ENCODE measurements at regions not wholly inside any gene's neighbourhood (a gene's known extent, or its start where the extent isn't known, plus 50 kb on each side); places are given as distances from the start of the nearest gene placed in this dataset.

GRCh38 chr5:164722702-164723101, 1217.3 kb downstream of the MAT2B start:
- H3K36me3 Mint-ChIP-seq (ENCODE audit: insufficient read depth) = no peaks in the 10 kb centered on the region
- H3K4me3 Mint-ChIP-seq = no peak overlapping the region
- ATAC-seq (replicated peaks; ENCODE audit: extremely low read depth, poor library complexity, severe bottlenecking) (no peak), DNase-seq (ENCODE audit: low spot score in 2 of 2) (no peak)
- H3K27me3 Mint-ChIP-seq = no peaks in the 10 kb centered on the region
- H3K9me3 Mint-ChIP-seq = peaks cover 10% of the 10 kb centered on the region
- H3K27ac Mint-ChIP-seq (ENCODE audit: low read depth) = no peak overlapping the region
- H3K4me1 Mint-ChIP-seq = no peaks in the 10 kb centered on the region

GRCh38 chr5:164727012-164727411, 1221.6 kb downstream of the MAT2B start:
- Mint-ChIP-seq H3K27me3 (no peaks in the 10 kb centered on the region), H3K4me3 (no peak overlapping the region), H3K36me3 (ENCODE audit: insufficient read depth) (no peaks in the 10 kb centered on the region), H3K27ac (ENCODE audit: low read depth) (no peak overlapping the region), H3K4me1 (no peaks in the 10 kb centered on the region), H3K9me3 (no peaks in the 10 kb centered on the region)
- ATAC-seq (replicated peaks; ENCODE audit: extremely low read depth, poor library complexity, severe bottlenecking) = no peak
- DNase-seq (ENCODE audit: low spot score in 2 of 2) = no peak

GRCh38 chr5:164728733-164729132, 1223.3 kb downstream of the MAT2B start:
- H3K27me3 Mint-ChIP-seq = no peaks in the 10 kb centered on the region
- no peaks in the 10 kb centered on the region for H3K36me3 Mint-ChIP-seq (ENCODE audit: insufficient read depth)
- no peaks in the 10 kb centered on the region for H3K9me3 Mint-ChIP-seq
- no peak overlapping the region for H3K4me3 Mint-ChIP-seq
- H3K4me1 Mint-ChIP-seq = no peaks in the 10 kb centered on the region
- no peak for DNase-seq (ENCODE audit: low spot score in 2 of 2)
- no peak overlapping the region for H3K27ac Mint-ChIP-seq (ENCODE audit: low read depth)
- no peak for ATAC-seq (replicated peaks; ENCODE audit: extremely low read depth, poor library complexity, severe bottlenecking)

GRCh38 chr5:164735334-164735733, 1229.9 kb downstream of the MAT2B start:
- Mint-ChIP-seq H3K27ac (ENCODE audit: low read depth) (no peak overlapping the region), H3K27me3 (no peaks in the 10 kb centered on the region), H3K36me3 (ENCODE audit: insufficient read depth) (no peaks in the 10 kb centered on the region), H3K4me3 (no peak overlapping the region), H3K4me1 (no peaks in the 10 kb centered on the region), H3K9me3 (peaks cover 10% of the 10 kb centered on the region)
- ATAC-seq (replicated peaks; ENCODE audit: extremely low read depth, poor library complexity, severe bottlenecking) (no peak), DNase-seq (ENCODE audit: low spot score in 2 of 2) (no peak)

GRCh38 chr5:164741376-164741775, 1236.0 kb downstream of the MAT2B start:
- Mint-ChIP-seq H3K9me3 (peaks cover 15% of the 10 kb centered on the region), H3K4me1 (no peaks in the 10 kb centered on the region), H3K27me3 (no peaks in the 10 kb centered on the region), H3K27ac (ENCODE audit: low read depth) (no peak overlapping the region), H3K4me3 (no peak overlapping the region), H3K36me3 (ENCODE audit: insufficient read depth) (no peaks in the 10 kb centered on the region)
- DNase-seq (ENCODE audit: low spot score in 2 of 2) = no peak
- ATAC-seq (replicated peaks; ENCODE audit: extremely low read depth, poor library complexity, severe bottlenecking) = no peak

- no peak overlapping the region for H3K4me3 Mint-ChIP-seq
- ATAC-seq (replicated peaks; ENCODE audit: extremely low read depth, poor library complexity, severe bottlenecking) (no peak), DNase-seq (ENCODE audit: low spot score in 2 of 2) (no peak)
- no peaks in the 10 kb centered on the region for H3K27me3 Mint-ChIP-seq
- no peaks in the 10 kb centered on the region for H3K36me3 Mint-ChIP-seq (ENCODE audit: insufficient read depth)
- no peaks in the 10 kb centered on the region for H3K4me1 Mint-ChIP-seq
- no peak overlapping the region for H3K27ac Mint-ChIP-seq (ENCODE audit: low read depth)
- peaks cover 10% of the 10 kb centered on the region for H3K9me3 Mint-ChIP-seq
Measured at GRCh38 chr5:164742025-164742424, 1236.6 kb downstream of the MAT2B start.

GRCh38 chr5:164746723-164747122, 1241.3 kb downstream of the MAT2B start:
- ATAC-seq (replicated peaks; ENCODE audit: extremely low read depth, poor library complexity, severe bottlenecking) (no peak), DNase-seq (ENCODE audit: low spot score in 2 of 2) (no peak)
- H3K9me3 Mint-ChIP-seq = peaks cover 5% of the 10 kb centered on the region
- H3K4me3 Mint-ChIP-seq = no peak overlapping the region
- no peaks in the 10 kb centered on the region for H3K27me3 Mint-ChIP-seq
- H3K27ac Mint-ChIP-seq (ENCODE audit: low read depth) = no peak overlapping the region
- H3K36me3 Mint-ChIP-seq (ENCODE audit: insufficient read depth) = no peaks in the 10 kb centered on the region
- no peaks in the 10 kb centered on the region for H3K4me1 Mint-ChIP-seq

GRCh38 chr5:164747371-164747770, 1242.0 kb downstream of the MAT2B start:
- no peaks in the 10 kb centered on the region for H3K36me3 Mint-ChIP-seq (ENCODE audit: insufficient read depth)
- ATAC-seq (replicated peaks; ENCODE audit: extremely low read depth, poor library complexity, severe bottlenecking) (no peak), DNase-seq (ENCODE audit: low spot score in 2 of 2) (no peak)
- H3K27ac Mint-ChIP-seq (ENCODE audit: low read depth) = no peak overlapping the region
- H3K4me3 Mint-ChIP-seq = no peak overlapping the region
- peaks cover under 1% of the 10 kb centered on the region for H3K9me3 Mint-ChIP-seq
- no peaks in the 10 kb centered on the region for H3K4me1 Mint-ChIP-seq
- no peaks in the 10 kb centered on the region for H3K27me3 Mint-ChIP-seq

- no peak for DNase-seq (ENCODE audit: low spot score in 2 of 2)
- Mint-ChIP-seq H3K9me3 (no peaks in the 10 kb centered on the region), H3K36me3 (ENCODE audit: insufficient read depth) (no peaks in the 10 kb centered on the region), H3K27ac (ENCODE audit: low read depth) (no peak overlapping the region), H3K27me3 (no peaks in the 10 kb centered on the region), H3K4me1 (no peaks in the 10 kb centered on the region), H3K4me3 (no peak overlapping the region)
- ATAC-seq (replicated peaks; ENCODE audit: extremely low read depth, poor library complexity, severe bottlenecking) = no peak
Measured at GRCh38 chr5:164748861-164749260, 1243.4 kb downstream of the MAT2B start.

GRCh38 chr5:164753434-164753833, 1248.0 kb downstream of the MAT2B start:
- no peaks in the 10 kb centered on the region for H3K27me3 Mint-ChIP-seq
- no peak overlapping the region for H3K27ac Mint-ChIP-seq (ENCODE audit: low read depth)
- H3K4me1 Mint-ChIP-seq = no peaks in the 10 kb centered on the region
- ATAC-seq (replicated peaks; ENCODE audit: extremely low read depth, poor library complexity, severe bottlenecking) (no peak), DNase-seq (ENCODE audit: low spot score in 2 of 2) (no peak)
- no peaks in the 10 kb centered on the region for H3K36me3 Mint-ChIP-seq (ENCODE audit: insufficient read depth)
- H3K9me3 Mint-ChIP-seq = peaks cover 7% of the 10 kb centered on the region
- no peak overlapping the region for H3K4me3 Mint-ChIP-seq

- Mint-ChIP-seq H3K27me3 (no peaks in the 10 kb centered on the region), H3K9me3 (peaks cover 23% of the 10 kb centered on the region), H3K4me3 (no peak overlapping the region), H3K27ac (ENCODE audit: low read depth) (no peak overlapping the region), H3K36me3 (ENCODE audit: insufficient read depth) (peaks cover 2% of the 10 kb centered on the region), H3K4me1 (no peaks in the 10 kb centered on the region)
- DNase-seq (ENCODE audit: low spot score in 2 of 2) = no peak
- no peak for ATAC-seq (replicated peaks; ENCODE audit: extremely low read depth, poor library complexity, severe bottlenecking)
Measured at GRCh38 chr5:164763206-164763605, 1257.8 kb downstream of the MAT2B start.

- no peak overlapping the region for H3K4me3 Mint-ChIP-seq
- H3K27me3 Mint-ChIP-seq = no peaks in the 10 kb centered on the region
- peaks cover 25% of the 10 kb centered on the region for H3K9me3 Mint-ChIP-seq
- H3K4me1 Mint-ChIP-seq = no peaks in the 10 kb centered on the region
- DNase-seq (ENCODE audit: low spot score in 2 of 2) = no peak
- H3K36me3 Mint-ChIP-seq (ENCODE audit: insufficient read depth) = peaks cover 2% of the 10 kb centered on the region
- no peak for ATAC-seq (replicated peaks; ENCODE audit: extremely low read depth, poor library complexity, severe bottlenecking)
- no peak overlapping the region for H3K27ac Mint-ChIP-seq (ENCODE audit: low read depth)
Measured at GRCh38 chr5:164772122-164772521, 1266.7 kb downstream of the MAT2B start.

GRCh38 chr5:164784230-164784629, 1278.8 kb downstream of the MAT2B start:
- H3K27ac Mint-ChIP-seq (ENCODE audit: low read depth) = no peak overlapping the region
- H3K9me3 Mint-ChIP-seq = peaks cover 5% of the 10 kb centered on the region
- H3K27me3 Mint-ChIP-seq = no peaks in the 10 kb centered on the region
- H3K4me3 Mint-ChIP-seq = no peak overlapping the region
- DNase-seq (ENCODE audit: low spot score in 2 of 2) (no peak), ATAC-seq (replicated peaks; ENCODE audit: extremely low read depth, poor library complexity, severe bottlenecking) (no peak)
- H3K4me1 Mint-ChIP-seq = no peaks in the 10 kb centered on the region
- no peaks in the 10 kb centered on the region for H3K36me3 Mint-ChIP-seq (ENCODE audit: insufficient read depth)

- no peak for ATAC-seq (replicated peaks; ENCODE audit: extremely low read depth, poor library complexity, severe bottlenecking)
- no peaks in the 10 kb centered on the region for H3K4me1 Mint-ChIP-seq
- no peaks in the 10 kb centered on the region for H3K27me3 Mint-ChIP-seq
- no peaks in the 10 kb centered on the region for H3K36me3 Mint-ChIP-seq (ENCODE audit: insufficient read depth)
- H3K27ac Mint-ChIP-seq (ENCODE audit: low read depth) = no peak overlapping the region
- no peak for DNase-seq (ENCODE audit: low spot score in 2 of 2)
- peaks cover 14% of the 10 kb centered on the region for H3K9me3 Mint-ChIP-seq
- no peak overlapping the region for H3K4me3 Mint-ChIP-seq
Measured at GRCh38 chr5:164798110-164798509, 1292.7 kb downstream of the MAT2B start.
